GM23338 (cell line): ENCODE measurements at regions not wholly inside any gene's neighbourhood (a gene's known extent, or its start where the extent isn't known, plus 50 kb on each side); places are given as distances from the start of the nearest gene placed in this dataset.

Experiments
- ATAC-seq: fragments of 200-7000 bp; cut with Tn5 transposase; 3 replicates; pipeline ENCODE4 v1.9.1; 2020
- DNase-seq: peaks from one replicate; pipeline ENCODE4 v3.0.0-alpha.2; 2015; ENCODE audit warnings: low spot score
- H2AFZ ChIP-seq: fragments of 200-600 bp; sonication (generic); 2 replicates; pipeline ENCODE4 v1.8.0; 2016; ENCODE audit warnings: antibody characterized with exemption, mild to moderate bottlenecking, moderate library complexity
- H3F3A ChIP-seq: fragments of 200-600 bp; sonication (generic); replicated peaks from 2 replicates; pipeline ENCODE4 v1.8.0; 2017; ENCODE audit warnings: antibody characterized with exemption, mixed run types, low read depth
- H3K27ac ChIP-seq: fragments of 200-600 bp; sonication (generic); 2 replicates; pipeline ENCODE4 v1.6.1; 2016; ENCODE audit warnings: low read depth
- H3K27me3 ChIP-seq: fragments of 200-600 bp; sonication (generic); 2 replicates; pipeline ENCODE4 v1.8.0; 2016; ENCODE audit warnings: mild to moderate bottlenecking, mixed run types, moderate library complexity; ENCODE audit not compliant: insufficient read depth
- H3K36me3 ChIP-seq: fragments of 200-600 bp; sonication (generic); 2 replicates; pipeline ENCODE4 v1.8.0; 2016; ENCODE audit warnings: mild to moderate bottlenecking; ENCODE audit not compliant: insufficient read depth
- H3K4me1 ChIP-seq: fragments of 200-600 bp; sonication (generic); 2 replicates; pipeline ENCODE4 v1.8.0; 2016; ENCODE audit warnings: mild to moderate bottlenecking, moderate library complexity; ENCODE audit not compliant: insufficient read depth
- H3K4me2 ChIP-seq: fragments of 200-600 bp; sonication (generic); 2 replicates; pipeline ENCODE4 v1.7.1; 2017; ENCODE audit warnings: mixed run types
- H3K4me3 ChIP-seq: fragments of 200-600 bp; sonication (generic); 2 replicates; pipeline ENCODE4 v1.6.1; 2016; ENCODE audit warnings: mixed run types
- H3K79me2 ChIP-seq: fragments of 200-600 bp; sonication (generic); replicated peaks from 2 replicates; pipeline ENCODE4 v1.8.0; 2017; ENCODE audit warnings: mild to moderate bottlenecking; ENCODE audit not compliant: insufficient read depth
- H3K9me2 ChIP-seq: fragments of 200-600 bp; sonication (generic); 2 replicates; pipeline ENCODE4 v1.8.0; 2017; ENCODE audit not compliant: insufficient read depth
- H4K20me1 ChIP-seq: fragments of 200-600 bp; sonication (generic); replicated peaks from 2 replicates; pipeline ENCODE4 v1.8.0; 2017; ENCODE audit warnings: mild to moderate bottlenecking; ENCODE audit not compliant: insufficient read depth
- H3K27ac Mint-ChIP-seq: 2 replicates; pipeline ENCODE4 v1.8.0; 2020; ENCODE audit warnings: inconsistent platforms, mild to moderate bottlenecking, moderate library complexity, mixed read lengths
- H3K27me3 Mint-ChIP-seq: 3 replicates; pipeline ENCODE4 v1.8.0; 2022; ENCODE audit warnings: low read depth, mild to moderate bottlenecking, moderate library complexity, mixed read lengths, inconsistent platforms; ENCODE audit not compliant: insufficient read depth, poor library complexity
- H3K36me3 Mint-ChIP-seq: 3 replicates; pipeline ENCODE4 v1.8.0; 2021; ENCODE audit warnings: low read depth, mild to moderate bottlenecking, inconsistent platforms, moderate library complexity, mixed read lengths
- H3K4me1 Mint-ChIP-seq: 3 replicates; pipeline ENCODE4 v1.8.0; 2020; ENCODE audit warnings: mild to moderate bottlenecking, inconsistent platforms, mixed read lengths
- H3K4me3 Mint-ChIP-seq: 3 replicates; pipeline ENCODE4 v1.8.0; 2021; ENCODE audit warnings: moderate library complexity, mild to moderate bottlenecking, inconsistent platforms, mixed read lengths
- H3K9me3 Mint-ChIP-seq: 3 replicates; pipeline ENCODE4 v1.8.0; 2020; ENCODE audit warnings: moderate library complexity, mild to moderate bottlenecking, inconsistent platforms, mixed read lengths
- CREB1 ChIP-seq: fragments of 250-450 bp; sonication (Bioruptor Pico); IDR thresholded peaks from 2 replicates; pipeline ENCODE4 v1.5.0; 2020; ENCODE audit warnings: low read depth, mild to moderate bottlenecking, moderate library complexity
- EZH2 ChIP-seq: fragments of 200-600 bp; sonication (generic); IDR thresholded peaks from one replicate; pipeline ENCODE4 v1.8.0; 2017; ENCODE audit warnings: antibody characterized with exemption, mild to moderate bottlenecking, low read depth; ENCODE audit not compliant: unreplicated experiment
- EZH2phosphoT487 ChIP-seq: fragments of 200-600 bp; sonication (generic); IDR thresholded peaks from one replicate; pipeline ENCODE4 v1.8.1; 2018; ENCODE audit warnings: antibody characterized with exemption; ENCODE audit not compliant: unreplicated experiment
- JUNB ChIP-seq: IDR thresholded peaks from one replicate; pipeline ENCODE4 v1.6.1; 2016; ENCODE audit warnings: antibody characterized with exemption; ENCODE audit not compliant: unreplicated experiment
- NANOG ChIP-seq: IDR thresholded peaks from 2 replicates; pipeline ENCODE4 v1.6.1; 2016; ENCODE audit warnings: antibody characterized with exemption, borderline replicate concordance
- POLR2AphosphoS5 ChIP-seq: IDR thresholded peaks from 2 replicates; pipeline ENCODE4 v1.6.1; 2016; ENCODE audit warnings: antibody characterized with exemption, low read depth
- STAT1 ChIP-seq: IDR thresholded peaks from one replicate; pipeline ENCODE4 v1.6.1; 2016; ENCODE audit warnings: antibody characterized with exemption; ENCODE audit not compliant: unreplicated experiment
- ZNF114 ChIP-seq: fragments of 250-450 bp; sonication (Bioruptor Pico); IDR thresholded peaks from 2 replicates; pipeline ENCODE4 v1.5.0; 2020; ENCODE audit warnings: mild to moderate bottlenecking, moderate library complexity
- ZNF331 ChIP-seq: fragments of 250-450 bp; sonication (Bioruptor Pico); IDR thresholded peaks from 2 replicates; pipeline ENCODE4 v1.5.0; 2020; ENCODE audit warnings: low read depth, mild to moderate bottlenecking, moderate library complexity
- TF ChIP-seq, protein P1 (sequence below): IDR thresholded peaks from one replicate; pipeline ENCODE4 v1.6.1; 2018; ENCODE audit warnings: antibody characterized with exemption; ENCODE audit not compliant: unreplicated experiment
- TF ChIP-seq, protein P2 (sequence below), 2 experiments: fragments of 200-600 bp in 1 of 2; sonication (generic) in 1 of 2; conservative IDR thresholded peaks; 2 replicates each; pipeline versions ENCODE4 v1.5.1 to v1.6.1; 2016 to 2017; ENCODE audit warnings: antibody characterized with exemption in 2 of 2, low read depth in 2 of 2, mild to moderate bottlenecking in 2 of 2, moderate library complexity in 1 of 2
- TF ChIP-seq, protein P3 (sequence below): fragments of 250-450 bp; sonication (Bioruptor Pico); IDR thresholded peaks from 2 replicates; pipeline ENCODE4 v1.5.0; 2020; ENCODE audit warnings: mild to moderate bottlenecking, moderate library complexity
- TF ChIP-seq, protein P4 (sequence below): IDR thresholded peaks from 2 replicates; pipeline ENCODE4 v1.6.1; 2016; ENCODE audit warnings: antibody characterized with exemption

DNA sequence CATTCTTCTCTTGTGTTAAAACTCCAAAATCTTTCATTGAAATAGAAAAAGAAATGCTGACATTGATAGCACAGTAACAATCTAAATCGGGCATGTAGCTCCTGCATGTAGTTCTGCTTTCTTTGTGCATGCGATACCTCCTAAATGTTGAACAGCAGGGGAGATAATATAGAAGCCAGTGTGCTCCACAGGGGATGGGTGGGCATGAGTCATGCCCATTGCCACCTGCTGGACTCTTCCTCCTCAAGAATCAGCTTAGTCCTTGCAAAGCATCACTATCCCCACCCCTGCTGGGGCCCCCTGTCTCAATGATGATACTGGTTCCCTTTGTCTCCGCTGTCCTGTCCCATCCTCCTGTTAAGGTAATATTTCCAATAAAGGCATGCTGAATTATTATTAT is 203.0 kb downstream of the RWDD3 start:
- no peak overlapping the region for H3K4me2 ChIP-seq
- no peak overlapping the region for H3K27ac ChIP-seq
- H3F3A ChIP-seq: no peaks in the 10 kb centered on the region
- H3K27me3 ChIP-seq: no peaks in the 10 kb centered on the region
- H3K36me3 ChIP-seq: no peaks in the 10 kb centered on the region
- Mint-ChIP-seq H3K27me3 (peaks cover 1% of the 10 kb centered on the region), H3K4me1 (peaks cover 22% of the 10 kb centered on the region), H3K27ac (no peak overlapping the region), H3K36me3 (no peaks in the 10 kb centered on the region), H3K9me3 (no peaks in the 10 kb centered on the region), H3K4me3 (no peak overlapping the region)
- H4K20me1 ChIP-seq: no peaks in the 10 kb centered on the region
- no peaks in the 10 kb centered on the region for H3K79me2 ChIP-seq
- no peak for TF ChIP-seq JUNB
- no peak for TF ChIP-seq ZNF331 (CRISPR knock-in tag)
- TF ChIP-seq ZNF114 (CRISPR knock-in tag): no peak
- TF ChIP-seq, protein P1, sequence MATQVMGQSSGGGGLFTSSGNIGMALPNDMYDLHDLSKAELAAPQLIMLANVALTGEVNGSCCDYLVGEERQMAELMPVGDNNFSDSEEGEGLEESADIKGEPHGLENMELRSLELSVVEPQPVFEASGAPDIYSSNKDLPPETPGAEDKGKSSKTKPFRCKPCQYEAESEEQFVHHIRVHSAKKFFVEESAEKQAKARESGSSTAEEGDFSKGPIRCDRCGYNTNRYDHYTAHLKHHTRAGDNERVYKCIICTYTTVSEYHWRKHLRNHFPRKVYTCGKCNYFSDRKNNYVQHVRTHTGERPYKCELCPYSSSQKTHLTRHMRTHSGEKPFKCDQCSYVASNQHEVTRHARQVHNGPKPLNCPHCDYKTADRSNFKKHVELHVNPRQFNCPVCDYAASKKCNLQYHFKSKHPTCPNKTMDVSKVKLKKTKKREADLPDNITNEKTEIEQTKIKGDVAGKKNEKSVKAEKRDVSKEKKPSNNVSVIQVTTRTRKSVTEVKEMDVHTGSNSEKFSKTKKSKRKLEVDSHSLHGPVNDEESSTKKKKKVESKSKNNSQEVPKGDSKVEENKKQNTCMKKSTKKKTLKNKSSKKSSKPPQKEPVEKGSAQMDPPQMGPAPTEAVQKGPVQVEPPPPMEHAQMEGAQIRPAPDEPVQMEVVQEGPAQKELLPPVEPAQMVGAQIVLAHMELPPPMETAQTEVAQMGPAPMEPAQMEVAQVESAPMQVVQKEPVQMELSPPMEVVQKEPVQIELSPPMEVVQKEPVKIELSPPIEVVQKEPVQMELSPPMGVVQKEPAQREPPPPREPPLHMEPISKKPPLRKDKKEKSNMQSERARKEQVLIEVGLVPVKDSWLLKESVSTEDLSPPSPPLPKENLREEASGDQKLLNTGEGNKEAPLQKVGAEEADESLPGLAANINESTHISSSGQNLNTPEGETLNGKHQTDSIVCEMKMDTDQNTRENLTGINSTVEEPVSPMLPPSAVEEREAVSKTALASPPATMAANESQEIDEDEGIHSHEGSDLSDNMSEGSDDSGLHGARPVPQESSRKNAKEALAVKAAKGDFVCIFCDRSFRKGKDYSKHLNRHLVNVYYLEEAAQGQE: no peak
- TF ChIP-seq CREB1 (CRISPR knock-in tag): no peak
- no peak for TF ChIP-seq STAT1
- TF ChIP-seq NANOG: no peak
- TF ChIP-seq, protein P2, sequence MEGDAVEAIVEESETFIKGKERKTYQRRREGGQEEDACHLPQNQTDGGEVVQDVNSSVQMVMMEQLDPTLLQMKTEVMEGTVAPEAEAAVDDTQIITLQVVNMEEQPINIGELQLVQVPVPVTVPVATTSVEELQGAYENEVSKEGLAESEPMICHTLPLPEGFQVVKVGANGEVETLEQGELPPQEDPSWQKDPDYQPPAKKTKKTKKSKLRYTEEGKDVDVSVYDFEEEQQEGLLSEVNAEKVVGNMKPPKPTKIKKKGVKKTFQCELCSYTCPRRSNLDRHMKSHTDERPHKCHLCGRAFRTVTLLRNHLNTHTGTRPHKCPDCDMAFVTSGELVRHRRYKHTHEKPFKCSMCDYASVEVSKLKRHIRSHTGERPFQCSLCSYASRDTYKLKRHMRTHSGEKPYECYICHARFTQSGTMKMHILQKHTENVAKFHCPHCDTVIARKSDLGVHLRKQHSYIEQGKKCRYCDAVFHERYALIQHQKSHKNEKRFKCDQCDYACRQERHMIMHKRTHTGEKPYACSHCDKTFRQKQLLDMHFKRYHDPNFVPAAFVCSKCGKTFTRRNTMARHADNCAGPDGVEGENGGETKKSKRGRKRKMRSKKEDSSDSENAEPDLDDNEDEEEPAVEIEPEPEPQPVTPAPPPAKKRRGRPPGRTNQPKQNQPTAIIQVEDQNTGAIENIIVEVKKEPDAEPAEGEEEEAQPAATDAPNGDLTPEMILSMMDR (conservative IDR thresholded peaks at IDR 0.05; ENCODE audit: low read depth in 2 of 2): no peak
- no peak for TF ChIP-seq EZH2phosphoT487
- TF ChIP-seq EZH2: no peak
- no peak for TF ChIP-seq POLR2AphosphoS5
- TF ChIP-seq, protein P3, sequence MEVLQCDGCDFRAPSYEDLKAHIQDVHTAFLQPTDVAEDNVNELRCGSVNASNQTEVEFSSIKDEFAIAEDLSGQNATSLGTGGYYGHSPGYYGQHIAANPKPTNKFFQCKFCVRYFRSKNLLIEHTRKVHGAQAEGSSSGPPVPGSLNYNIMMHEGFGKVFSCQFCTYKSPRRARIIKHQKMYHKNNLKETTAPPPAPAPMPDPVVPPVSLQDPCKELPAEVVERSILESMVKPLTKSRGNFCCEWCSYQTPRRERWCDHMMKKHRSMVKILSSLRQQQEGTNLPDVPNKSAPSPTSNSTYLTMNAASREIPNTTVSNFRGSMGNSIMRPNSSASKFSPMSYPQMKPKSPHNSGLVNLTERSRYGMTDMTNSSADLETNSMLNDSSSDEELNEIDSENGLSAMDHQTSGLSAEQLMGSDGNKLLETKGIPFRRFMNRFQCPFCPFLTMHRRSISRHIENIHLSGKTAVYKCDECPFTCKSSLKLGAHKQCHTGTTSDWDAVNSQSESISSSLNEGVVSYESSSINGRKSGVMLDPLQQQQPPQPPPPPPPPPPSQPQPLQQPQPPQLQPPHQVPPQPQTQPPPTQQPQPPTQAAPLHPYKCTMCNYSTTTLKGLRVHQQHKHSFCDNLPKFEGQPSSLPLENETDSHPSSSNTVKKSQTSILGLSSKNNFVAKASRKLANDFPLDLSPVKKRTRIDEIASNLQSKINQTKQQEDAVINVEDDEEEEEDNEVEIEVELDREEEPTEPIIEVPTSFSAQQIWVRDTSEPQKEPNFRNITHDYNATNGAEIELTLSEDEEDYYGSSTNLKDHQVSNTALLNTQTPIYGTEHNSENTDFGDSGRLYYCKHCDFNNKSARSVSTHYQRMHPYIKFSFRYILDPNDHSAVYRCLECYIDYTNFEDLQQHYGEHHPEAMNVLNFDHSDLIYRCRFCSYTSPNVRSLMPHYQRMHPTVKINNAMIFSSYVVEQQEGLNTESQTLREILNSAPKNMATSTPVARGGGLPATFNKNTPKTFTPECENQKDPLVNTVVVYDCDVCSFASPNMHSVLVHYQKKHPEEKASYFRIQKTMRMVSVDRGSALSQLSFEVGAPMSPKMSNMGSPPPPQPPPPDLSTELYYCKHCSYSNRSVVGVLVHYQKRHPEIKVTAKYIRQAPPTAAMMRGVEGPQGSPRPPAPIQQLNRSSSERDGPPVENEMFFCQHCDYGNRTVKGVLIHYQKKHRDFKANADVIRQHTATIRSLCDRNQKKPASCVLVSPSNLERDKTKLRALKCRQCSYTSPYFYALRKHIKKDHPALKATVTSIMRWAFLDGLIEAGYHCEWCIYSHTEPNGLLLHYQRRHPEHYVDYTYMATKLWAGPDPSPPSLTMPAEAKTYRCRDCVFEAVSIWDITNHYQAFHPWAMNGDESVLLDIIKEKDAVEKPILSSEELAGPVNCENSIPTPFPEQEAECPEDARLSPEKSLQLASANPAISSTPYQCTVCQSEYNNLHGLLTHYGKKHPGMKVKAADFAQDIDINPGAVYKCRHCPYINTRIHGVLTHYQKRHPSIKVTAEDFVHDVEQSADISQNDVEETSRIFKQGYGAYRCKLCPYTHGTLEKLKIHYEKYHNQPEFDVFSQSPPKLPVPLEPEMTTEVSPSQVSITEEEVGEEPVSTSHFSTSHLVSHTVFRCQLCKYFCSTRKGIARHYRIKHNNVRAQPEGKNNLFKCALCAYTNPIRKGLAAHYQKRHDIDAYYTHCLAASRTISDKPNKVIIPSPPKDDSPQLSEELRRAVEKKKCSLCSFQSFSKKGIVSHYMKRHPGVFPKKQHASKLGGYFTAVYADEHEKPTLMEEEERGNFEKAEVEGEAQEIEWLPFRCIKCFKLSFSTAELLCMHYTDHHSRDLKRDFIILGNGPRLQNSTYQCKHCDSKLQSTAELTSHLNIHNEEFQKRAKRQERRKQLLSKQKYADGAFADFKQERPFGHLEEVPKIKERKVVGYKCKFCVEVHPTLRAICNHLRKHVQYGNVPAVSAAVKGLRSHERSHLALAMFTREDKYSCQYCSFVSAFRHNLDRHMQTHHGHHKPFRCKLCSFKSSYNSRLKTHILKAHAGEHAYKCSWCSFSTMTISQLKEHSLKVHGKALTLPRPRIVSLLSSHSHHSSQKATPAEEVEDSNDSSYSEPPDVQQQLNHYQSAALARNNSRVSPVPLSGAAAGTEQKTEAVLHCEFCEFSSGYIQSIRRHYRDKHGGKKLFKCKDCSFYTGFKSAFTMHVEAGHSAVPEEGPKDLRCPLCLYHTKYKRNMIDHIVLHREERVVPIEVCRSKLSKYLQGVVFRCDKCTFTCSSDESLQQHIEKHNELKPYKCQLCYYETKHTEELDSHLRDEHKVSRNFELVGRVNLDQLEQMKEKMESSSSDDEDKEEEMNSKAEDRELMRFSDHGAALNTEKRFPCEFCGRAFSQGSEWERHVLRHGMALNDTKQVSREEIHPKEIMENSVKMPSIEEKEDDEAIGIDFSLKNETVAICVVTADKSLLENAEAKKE (CRISPR knock-in tag): no peak
- TF ChIP-seq, protein P4, sequence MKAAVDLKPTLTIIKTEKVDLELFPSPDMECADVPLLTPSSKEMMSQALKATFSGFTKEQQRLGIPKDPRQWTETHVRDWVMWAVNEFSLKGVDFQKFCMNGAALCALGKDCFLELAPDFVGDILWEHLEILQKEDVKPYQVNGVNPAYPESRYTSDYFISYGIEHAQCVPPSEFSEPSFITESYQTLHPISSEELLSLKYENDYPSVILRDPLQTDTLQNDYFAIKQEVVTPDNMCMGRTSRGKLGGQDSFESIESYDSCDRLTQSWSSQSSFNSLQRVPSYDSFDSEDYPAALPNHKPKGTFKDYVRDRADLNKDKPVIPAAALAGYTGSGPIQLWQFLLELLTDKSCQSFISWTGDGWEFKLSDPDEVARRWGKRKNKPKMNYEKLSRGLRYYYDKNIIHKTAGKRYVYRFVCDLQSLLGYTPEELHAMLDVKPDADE: no peak
- H3K9me2 ChIP-seq: no peaks in the 10 kb centered on the region
- H2AFZ ChIP-seq: no peak overlapping the region; the same call in 1 of the 2 replicates
- no peak overlapping the region for H3K4me3 ChIP-seq
- no peak for DNase-seq
- H3K4me1 ChIP-seq: peaks cover 25% of the 10 kb centered on the region
- no peak for ATAC-seq
